DMS79 (cell line): ENCODE measurements at regions not wholly inside any gene's neighbourhood (a gene's known extent, or its start where the extent isn't known, plus 50 kb on each side); places are given as distances from the start of the nearest gene placed in this dataset.
"Not testable (repeated sequence)": the region's sequence is repeated elsewhere in the genome, so short reads cannot be mapped to it uniquely, and the experiment has no call there.

ENCODE experiments used
- DNase-seq: peaks from one replicate; lab custom pipeline; 2025; lab: John Stamatoyannopoulos, UW

GRCh38 chr1:220475608-220476007, 52.3 kb upstream of the MARK1 start:
- DNase-seq = not testable (repeated sequence)

GRCh38 chr1:220475141-220475540, 52.8 kb upstream of the MARK1 start:
- not testable (repeated sequence) for DNase-seq

GRCh38 chr1:220473440-220473839, 54.5 kb upstream of the MARK1 start:
- no peak for DNase-seq

- no peak for DNase-seq
Observed at GRCh38 chr1:220462752-220463151, 65.2 kb upstream of the MARK1 start.

GRCh38 chr1:220458936-220459335, 69.0 kb upstream of the MARK1 start:
- DNase-seq = no peak

GRCh38 chr1:220457957-220458609, 69.9 kb upstream of the MARK1 start:
- no peak for DNase-seq

- DNase-seq = no peak
Observed at GRCh38 chr1:220455559-220455958, 72.4 kb upstream of the MARK1 start.

- no peak for DNase-seq
Observed at GRCh38 chr1:220454155-220454777, 73.7 kb upstream of the MARK1 start.

GRCh38 chr1:220453371-220453770, 74.6 kb upstream of the MARK1 start:
- no peak for DNase-seq

GRCh38 chr1:220451532-220451931, 76.4 kb upstream of the MARK1 start:
- DNase-seq = no peak

- no peak for DNase-seq
Observed at GRCh38 chr1:220450927-220451326, 77.0 kb upstream of the MARK1 start.

- no peak for DNase-seq
Observed at GRCh38 chr1:220448217-220448616, 79.7 kb upstream of the MARK1 start.

GRCh38 chr1:220444586-220444985, 83.3 kb upstream of the MARK1 start:
- not testable (repeated sequence) for DNase-seq

GRCh38 chr1:220441211-220441610, 86.7 kb upstream of the MARK1 start:
- no peak for DNase-seq

GRCh38 chr1:220438741-220439140, 89.2 kb upstream of the MARK1 start:
- DNase-seq = no peak

- DNase-seq = no peak
Observed at GRCh38 chr1:220432408-220432807, 95.5 kb upstream of the MARK1 start.

- DNase-seq = no peak
Observed at GRCh38 chr1:220431554-220432239, 96.2 kb upstream of the MARK1 start.

- DNase-seq = no peak
Observed at GRCh38 chr1:220430586-220430985, 97.3 kb upstream of the MARK1 start.

- DNase-seq = no peak
Observed at GRCh38 chr1:220430059-220430458, 97.9 kb upstream of the MARK1 start.

GRCh38 chr1:220426989-220427388, 100.9 kb upstream of the MARK1 start:
- no peak for DNase-seq

GRCh38 chr1:220425852-220426251, 102.1 kb upstream of the MARK1 start:
- no peak for DNase-seq

GRCh38 chr1:220421508-220421907, 106.4 kb upstream of the MARK1 start:
- no peak for DNase-seq

- DNase-seq = no peak
Observed at GRCh38 chr1:220420726-220421125, 107.2 kb upstream of the MARK1 start.
